ENCODE measurements at regions not wholly inside any gene's neighbourhood (a gene's known extent, or its start where the extent isn't known, plus 50 kb on each side); places are given as distances from the start of the nearest gene placed in this dataset.

- no peak overlapping the region for H3K23ac ChIP-seq (ENCODE audit: low read depth, low read length)
- H3K36me3 ChIP-seq (ENCODE audit: control insufficient read depth, insufficient read depth, low read length), result no peaks in the 10 kb centered on the region
- H3K9me1 ChIP-seq (ENCODE audit: insufficient read depth, low read length), result no peaks in the 10 kb centered on the region
- H3K56ac ChIP-seq (ENCODE audit: extremely low read depth, insufficient read depth, low read length), result no peak overlapping the region
- no TSS peak for BruUV-seq (replicated peaks)
- no peak overlapping the region for H4K8ac ChIP-seq (ENCODE audit: low read depth in 2 of 2, low read length in 2 of 2)
- H2BK120ac ChIP-seq (ENCODE audit: low read depth, low read length), result no peak overlapping the region
- H3K18ac ChIP-seq (ENCODE audit: low read depth, low read length), result no peak overlapping the region
- TF ChIP-seq RAD21 (IDR thresholded peaks at IDR 0.05; ENCODE audit: low read length) (no peak), MAZ (IDR thresholded peaks at IDR 0.05; ENCODE audit: borderline replicate concordance, low read depth, low read length) (no peak), RFX5 (IDR thresholded peaks at IDR 0.05; ENCODE audit: low read depth, low read length) (no peak), CTCF (conservative IDR thresholded peaks at IDR 0.05; ENCODE audit: low read depth, low read length) (no peak), BHLHE40 (IDR thresholded peaks at IDR 0.05; ENCODE audit: low read depth, low read length) (no peak), USF2 (IDR thresholded peaks at IDR 0.05; ENCODE audit: low read depth, low read length) (no peak), RCOR1 (IDR thresholded peaks at IDR 0.05; ENCODE audit: insufficient replicate concordance, low read length) (no peak), NFE2L2 (IDR thresholded peaks at IDR 0.05; ENCODE audit: low read depth, low read length) (no peak), POLR2A (IDR thresholded peaks at IDR 0.05; ENCODE audit: low read depth, low read length) (no peak), MAFK (IDR thresholded peaks at IDR 0.05; ENCODE audit: low read depth, low read length) (no peak), MXI1 (IDR thresholded peaks at IDR 0.05; ENCODE audit: borderline replicate concordance, low read depth, low read length) (no peak), CEBPB (IDR thresholded peaks at IDR 0.05; ENCODE audit: low read depth, low read length) (no peak), CHD1 (IDR thresholded peaks at IDR 0.05; ENCODE audit: low read depth, low read length) (no peak), ELK1 (IDR thresholded peaks at IDR 0.05; ENCODE audit: borderline replicate concordance, low read depth, low read length) (no peak), FOS (IDR thresholded peaks at IDR 0.05; ENCODE audit: low read depth, low read length) (no peak), SMC3 (IDR thresholded peaks at IDR 0.05; ENCODE audit: low read depth, low read length) (no peak)
- no peaks in the 10 kb centered on the region for H3K27me3 ChIP-seq (ENCODE audit: control insufficient read depth, insufficient read depth, low read length)
- H4K5ac ChIP-seq (ENCODE audit: low read depth, low read length), result no peak overlapping the region
- no peak overlapping the region for H3K4me2 ChIP-seq (ENCODE audit: low read depth, low read length)
- no peak overlapping the region for H2AK9ac ChIP-seq (replicated peaks; ENCODE audit: low read depth, low read length, poor library complexity)
- H3K14ac ChIP-seq (replicated peaks; ENCODE audit: low read depth, low read length), result no peak overlapping the region
- no peak for ATAC-seq (ENCODE audit: low read depth)
- H2AFZ ChIP-seq (replicated peaks; ENCODE audit: low read length, poor library complexity), result no peak overlapping the region
- H4K91ac ChIP-seq (ENCODE audit: insufficient read depth, low read depth, low read length), result no peak overlapping the region
- H2AK5ac ChIP-seq (ENCODE audit: low read depth, low read length), result no peak overlapping the region
- H3K9me3 ChIP-seq (ENCODE audit: control insufficient read depth, insufficient read depth, low read length), result peaks cover 14% of the 10 kb centered on the region
- no peak overlapping the region for H3K4ac ChIP-seq (ENCODE audit: low read depth, low read length)
- WGBS, 2 experiments (ENCODE audit: extremely low coverage in 2 of 2, insufficient read length in 1 of 2), result 60% methylated on average over 1 of the region's 4 CpGs; no CpG with 5 or more reads in 1 of the 2 experiments
- no peaks in the 10 kb centered on the region for H4K20me1 ChIP-seq (ENCODE audit: insufficient read depth, low read length)
- POLR2A ChIA-PET (ENCODE audit: unreplicated experiment), result no interaction called here
- no peak overlapping the region for H3K4me3 ChIP-seq (ENCODE audit: insufficient read depth, low read depth, low read length)
- H3K4me1 ChIP-seq (ENCODE audit: control insufficient read depth, insufficient read depth, low read length), result no peaks in the 10 kb centered on the region
- CTCF ChIA-PET, result no interaction called here
- no peak for DNase-seq
- no peak overlapping the region for H2BK5ac ChIP-seq (ENCODE audit: low read depth, low read length, poor library complexity, severe bottlenecking)
- dilution Hi-C loops (cut with HindIII; ENCODE audit: low sequenced_read_pairs, unreplicated experiment) (no loop called here), in situ Hi-C loops (cut with MboI; ENCODE audit: low sequenced_read_pairs) (no loop called here), intact Hi-C loops (cut with micrococcal nuclease) (no loop called here)
- H3K79me1 ChIP-seq (ENCODE audit: low read depth in 1 of 2, low read length in 2 of 2), result no peaks in the 10 kb centered on the region
- no peak overlapping the region for H3K9ac ChIP-seq (ENCODE audit: low read depth, low read length)
- no peak overlapping the region for H3K27ac ChIP-seq (ENCODE audit: insufficient read depth, low read length)
- H2BK15ac ChIP-seq (ENCODE audit: low read depth, low read length), result no peak overlapping the region
- no peak overlapping the region for H2BK20ac ChIP-seq (ENCODE audit: low read depth, low read length)
Measured at GRCh38 chr16:6822041-6822440, 510.6 kb upstream of the RBFOX1 start.
